ENCODE measurements at regions not wholly inside any gene's neighbourhood (a gene's known extent, or its start where the extent isn't known, plus 50 kb on each side); places are given as distances from the start of the nearest gene placed in this dataset.

DNA sequence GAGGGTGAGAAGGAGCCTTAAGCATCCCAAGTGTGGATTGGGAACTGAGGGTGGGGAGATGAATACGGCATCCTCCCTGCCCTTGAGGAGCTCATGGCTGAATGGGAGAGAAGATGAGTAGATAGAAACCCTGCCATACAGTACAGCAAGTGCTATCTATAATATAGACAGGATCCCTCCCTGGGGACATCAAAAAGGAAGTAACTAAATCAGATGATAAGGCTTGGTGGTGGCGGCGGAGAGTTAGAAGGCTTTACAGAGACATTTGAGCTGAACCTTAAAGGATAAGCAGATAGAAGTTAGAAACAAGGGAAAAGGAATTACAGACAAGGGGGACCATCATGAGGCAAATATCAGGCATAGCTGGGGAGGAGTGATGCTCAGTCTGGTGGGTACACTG is 67.5 kb upstream of the TMEM132E start:
- Histone ChIP-seq H3K4me1 (ENCODE audit: insufficient read depth, low read length) (no peaks in the 10 kb centered on the region), H2AFZ (ENCODE audit: low read length) (no peak overlapping the region), H3K9ac (ENCODE audit: low read length) (no peak overlapping the region), H3K79me2 (ENCODE audit: low read length) (no peaks in the 10 kb centered on the region), H3K27ac (ENCODE audit: low read length) (no peak overlapping the region), H3K36me3 (ENCODE audit: low read depth, low read length) (no peaks in the 10 kb centered on the region), H3F3A (ENCODE audit: low read length, unreplicated experiment) (no peaks in the 10 kb centered on the region), H3K4me2 (ENCODE audit: low read length) (no peak overlapping the region), H3K9me2 (replicated peaks; ENCODE audit: low read length) (no peaks in the 10 kb centered on the region), H3K9me3 (ENCODE audit: low read length) (no peaks in the 10 kb centered on the region), H4K20me1 (ENCODE audit: low read length) (no peaks in the 10 kb centered on the region), H3K4me3 (ENCODE audit: low read length) (no peak overlapping the region), H3K27me3 (ENCODE audit: low read length) (no peaks in the 10 kb centered on the region)
- TF ChIP-seq EZH2phosphoT487 (IDR thresholded peaks at IDR 0.05; ENCODE audit: borderline replicate concordance, low read length) (no peak), EZH2 (IDR thresholded peaks at IDR 0.05; ENCODE audit: low read length, unreplicated experiment) (no peak)
- TF ChIP-seq, protein P1, sequence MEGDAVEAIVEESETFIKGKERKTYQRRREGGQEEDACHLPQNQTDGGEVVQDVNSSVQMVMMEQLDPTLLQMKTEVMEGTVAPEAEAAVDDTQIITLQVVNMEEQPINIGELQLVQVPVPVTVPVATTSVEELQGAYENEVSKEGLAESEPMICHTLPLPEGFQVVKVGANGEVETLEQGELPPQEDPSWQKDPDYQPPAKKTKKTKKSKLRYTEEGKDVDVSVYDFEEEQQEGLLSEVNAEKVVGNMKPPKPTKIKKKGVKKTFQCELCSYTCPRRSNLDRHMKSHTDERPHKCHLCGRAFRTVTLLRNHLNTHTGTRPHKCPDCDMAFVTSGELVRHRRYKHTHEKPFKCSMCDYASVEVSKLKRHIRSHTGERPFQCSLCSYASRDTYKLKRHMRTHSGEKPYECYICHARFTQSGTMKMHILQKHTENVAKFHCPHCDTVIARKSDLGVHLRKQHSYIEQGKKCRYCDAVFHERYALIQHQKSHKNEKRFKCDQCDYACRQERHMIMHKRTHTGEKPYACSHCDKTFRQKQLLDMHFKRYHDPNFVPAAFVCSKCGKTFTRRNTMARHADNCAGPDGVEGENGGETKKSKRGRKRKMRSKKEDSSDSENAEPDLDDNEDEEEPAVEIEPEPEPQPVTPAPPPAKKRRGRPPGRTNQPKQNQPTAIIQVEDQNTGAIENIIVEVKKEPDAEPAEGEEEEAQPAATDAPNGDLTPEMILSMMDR (conservative IDR thresholded peaks at IDR 0.05; ENCODE audit: low read depth, low read length), result no peak
- DNase-seq (no peak), ATAC-seq (no peak)
- intact Hi-C loops (cut with micrococcal nuclease), result no loop called here
- CTCF ChIA-PET, result no interaction called here
- POLR2A ChIA-PET (ENCODE audit: unreplicated experiment), result no interaction called here
- BruUV-seq (replicated peaks), result no TSS peak

DNA sequence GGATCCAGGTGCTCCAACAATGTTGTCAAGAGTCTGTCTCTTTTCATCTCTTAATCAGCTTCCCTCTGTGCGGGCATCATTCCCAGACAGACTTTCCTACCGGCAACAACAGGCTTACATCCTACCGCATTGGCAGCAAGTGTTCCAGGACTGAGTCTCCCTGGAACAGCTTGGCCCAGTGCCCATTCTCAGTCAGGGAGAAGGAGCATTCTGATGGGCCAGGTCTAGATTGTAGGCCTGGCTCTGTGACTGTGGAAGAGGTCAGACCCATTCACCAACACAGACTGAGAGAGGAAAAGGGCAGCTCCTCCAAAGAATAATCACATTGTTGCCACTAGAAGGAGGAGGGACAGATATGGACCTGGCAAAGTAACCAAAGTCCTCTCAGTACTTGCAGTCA is 68.1 kb upstream of the TMEM132E start:
- Histone ChIP-seq H3K27ac (ENCODE audit: low read length) (no peak overlapping the region), H3K9me2 (replicated peaks; ENCODE audit: low read length) (no peaks in the 10 kb centered on the region), H3K4me3 (ENCODE audit: low read length) (no peak overlapping the region), H3K9ac (ENCODE audit: low read length) (no peak overlapping the region), H3K4me1 (ENCODE audit: insufficient read depth, low read length) (no peaks in the 10 kb centered on the region), H3K79me2 (ENCODE audit: low read length) (no peaks in the 10 kb centered on the region), H3K9me3 (ENCODE audit: low read length) (no peaks in the 10 kb centered on the region), H3F3A (ENCODE audit: low read length, unreplicated experiment) (no peaks in the 10 kb centered on the region), H3K4me2 (ENCODE audit: low read length) (no peak overlapping the region), H3K27me3 (ENCODE audit: low read length) (no peaks in the 10 kb centered on the region), H2AFZ (ENCODE audit: low read length) (no peak overlapping the region), H3K36me3 (ENCODE audit: low read depth, low read length) (no peaks in the 10 kb centered on the region), H4K20me1 (ENCODE audit: low read length) (no peaks in the 10 kb centered on the region)
- no peak for TF ChIP-seq EZH2phosphoT487 (IDR thresholded peaks at IDR 0.05; ENCODE audit: borderline replicate concordance, low read length)
- TF ChIP-seq EZH2 (IDR thresholded peaks at IDR 0.05; ENCODE audit: low read length, unreplicated experiment), result no peak
- TF ChIP-seq, protein P1 (conservative IDR thresholded peaks at IDR 0.05; ENCODE audit: low read depth, low read length), result no peak
- no TSS peak for BruUV-seq (replicated peaks)
- intact Hi-C loops (cut with micrococcal nuclease), result no loop called here
- no peak for DNase-seq
- no peak for ATAC-seq
- ChIA-PET CTCF (no interaction called here), POLR2A (ENCODE audit: unreplicated experiment) (no interaction called here)

DNA sequence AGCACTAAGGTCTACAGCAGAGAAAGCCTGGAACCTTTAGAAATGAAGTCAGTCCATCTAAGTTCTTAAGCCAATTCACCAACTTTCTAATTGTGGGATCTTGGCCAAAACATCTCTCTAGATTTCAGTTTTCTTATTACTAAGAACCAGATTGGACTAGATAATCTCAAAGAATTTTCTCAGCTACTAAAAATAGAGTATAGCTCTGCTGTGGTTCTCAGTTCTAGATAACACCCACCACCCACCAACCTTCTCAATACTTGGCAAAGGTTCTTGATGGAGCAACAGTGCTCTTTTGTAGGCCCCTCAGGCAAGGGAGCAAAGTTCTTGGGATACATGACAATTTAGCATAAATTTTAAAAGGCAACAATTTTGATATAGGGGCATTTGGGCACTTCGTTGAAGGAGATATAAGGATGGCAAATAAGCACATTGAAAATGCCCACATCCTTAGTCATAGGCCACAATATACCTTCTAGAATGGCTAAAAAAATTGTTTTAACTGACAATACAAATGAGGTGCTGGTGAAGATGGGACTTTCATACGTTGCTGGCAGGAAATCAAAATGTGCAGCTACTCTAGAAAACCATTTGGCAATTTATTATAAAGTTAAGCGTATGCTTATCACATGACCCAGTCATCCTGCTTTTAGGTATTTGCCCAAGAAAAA is 74.4 kb upstream of the TMEM132E start:
- intact Hi-C loops (cut with micrococcal nuclease), result no loop called here
- Histone ChIP-seq H3K79me2 (ENCODE audit: low read length) (no peaks in the 10 kb centered on the region), H2AFZ (ENCODE audit: low read length) (no peak overlapping the region), H3F3A (ENCODE audit: low read length, unreplicated experiment) (no peaks in the 10 kb centered on the region), H3K9me3 (ENCODE audit: low read length) (no peaks in the 10 kb centered on the region), H3K4me3 (ENCODE audit: low read length) (no peak overlapping the region), H4K20me1 (ENCODE audit: low read length) (no peaks in the 10 kb centered on the region), H3K4me1 (ENCODE audit: insufficient read depth, low read length) (no peaks in the 10 kb centered on the region), H3K27ac (ENCODE audit: low read length) (no peak overlapping the region), H3K4me2 (ENCODE audit: low read length) (no peak overlapping the region), H3K9ac (ENCODE audit: low read length) (no peak overlapping the region), H3K36me3 (ENCODE audit: low read depth, low read length) (no peaks in the 10 kb centered on the region), H3K9me2 (replicated peaks; ENCODE audit: low read length) (no peaks in the 10 kb centered on the region), H3K27me3 (ENCODE audit: low read length) (no peaks in the 10 kb centered on the region)
- TF ChIP-seq EZH2phosphoT487 (IDR thresholded peaks at IDR 0.05; ENCODE audit: borderline replicate concordance, low read length) (no peak), EZH2 (IDR thresholded peaks at IDR 0.05; ENCODE audit: low read length, unreplicated experiment) (no peak)
- TF ChIP-seq, protein P1 (conservative IDR thresholded peaks at IDR 0.05; ENCODE audit: low read depth, low read length), result no peak
- DNase-seq (no peak), ATAC-seq (no peak)
- ChIA-PET CTCF (no interaction called here), POLR2A (ENCODE audit: unreplicated experiment) (interaction anchor here (0.6 kb wide), 1 partner anchor 1638 kb away, joined by 3 read pairs; no protein-coding TSS in a partner anchor)
- BruUV-seq (replicated peaks), result no TSS peak

Measured in PC-3 (cell line).